ENCODE measurements at regions not wholly inside any gene's neighbourhood (a gene's known extent, or its start where the extent isn't known, plus 50 kb on each side); places are given as distances from the start of the nearest gene placed in this dataset.
"Not testable (repeated sequence)": the region's sequence is repeated elsewhere in the genome, so short reads cannot be mapped to it uniquely, and the experiment has no call there.

DNA sequence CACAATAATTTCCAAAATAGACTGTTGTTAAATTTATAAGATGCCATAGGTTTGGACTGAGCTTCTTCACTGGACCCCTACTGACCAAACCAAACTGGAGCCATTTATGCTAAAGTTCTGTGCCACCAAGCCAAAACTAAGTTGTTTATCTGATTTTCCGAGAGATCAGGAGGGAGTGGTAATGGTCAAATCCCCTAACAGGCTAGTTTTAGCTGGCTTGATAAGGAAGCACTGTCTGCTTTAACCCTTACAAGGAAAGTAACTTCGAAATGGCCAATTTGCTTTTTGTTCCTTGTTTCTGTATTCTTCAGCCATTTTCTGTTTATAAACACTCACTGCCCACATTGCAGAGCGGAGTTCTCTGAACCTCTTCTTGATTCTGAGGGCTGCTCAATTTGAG lies 246.8 kb upstream of the TUT7 start:
- no peak for DNase-seq

DNA sequence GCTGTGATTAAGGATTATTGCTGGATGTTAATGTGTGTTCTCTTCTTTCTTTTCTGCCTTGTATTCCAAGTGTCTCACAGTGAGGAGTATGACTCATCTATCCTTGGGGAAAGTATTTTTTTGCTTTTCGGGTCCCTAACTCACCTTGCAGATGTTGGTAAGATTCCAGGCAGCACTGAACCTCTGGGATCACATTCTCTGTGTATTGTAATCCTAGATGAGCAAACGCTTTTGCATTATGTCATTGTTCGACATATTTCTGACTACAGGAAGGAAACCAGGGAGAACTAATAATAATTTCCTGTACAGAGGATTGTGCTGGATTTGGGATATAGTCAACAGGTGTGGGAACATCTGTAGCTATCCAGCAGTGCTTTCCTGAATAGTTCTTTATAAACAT lies 246.1 kb upstream of the TUT7 start:
- no peak for DNase-seq

DNA sequence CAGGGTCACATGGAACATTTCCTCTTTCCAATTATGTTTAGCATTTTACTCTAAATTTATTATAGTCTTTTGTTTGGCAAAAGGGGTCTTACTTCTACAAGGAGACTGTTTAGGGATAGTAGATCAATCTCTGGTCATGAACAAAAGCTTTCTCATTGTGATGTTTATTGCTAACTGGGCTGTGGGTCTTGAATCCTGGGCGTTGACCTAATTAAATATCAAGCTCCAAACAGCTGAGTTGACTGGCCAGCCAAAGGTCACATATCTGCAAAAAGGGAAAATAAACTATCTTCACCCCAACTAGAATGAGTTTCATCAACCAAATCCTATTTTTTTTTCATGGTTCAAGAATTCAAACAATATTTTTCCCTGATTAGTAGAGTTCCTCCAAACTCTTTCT lies 245.4 kb upstream of the TUT7 start:
- no peak for DNase-seq

DNA sequence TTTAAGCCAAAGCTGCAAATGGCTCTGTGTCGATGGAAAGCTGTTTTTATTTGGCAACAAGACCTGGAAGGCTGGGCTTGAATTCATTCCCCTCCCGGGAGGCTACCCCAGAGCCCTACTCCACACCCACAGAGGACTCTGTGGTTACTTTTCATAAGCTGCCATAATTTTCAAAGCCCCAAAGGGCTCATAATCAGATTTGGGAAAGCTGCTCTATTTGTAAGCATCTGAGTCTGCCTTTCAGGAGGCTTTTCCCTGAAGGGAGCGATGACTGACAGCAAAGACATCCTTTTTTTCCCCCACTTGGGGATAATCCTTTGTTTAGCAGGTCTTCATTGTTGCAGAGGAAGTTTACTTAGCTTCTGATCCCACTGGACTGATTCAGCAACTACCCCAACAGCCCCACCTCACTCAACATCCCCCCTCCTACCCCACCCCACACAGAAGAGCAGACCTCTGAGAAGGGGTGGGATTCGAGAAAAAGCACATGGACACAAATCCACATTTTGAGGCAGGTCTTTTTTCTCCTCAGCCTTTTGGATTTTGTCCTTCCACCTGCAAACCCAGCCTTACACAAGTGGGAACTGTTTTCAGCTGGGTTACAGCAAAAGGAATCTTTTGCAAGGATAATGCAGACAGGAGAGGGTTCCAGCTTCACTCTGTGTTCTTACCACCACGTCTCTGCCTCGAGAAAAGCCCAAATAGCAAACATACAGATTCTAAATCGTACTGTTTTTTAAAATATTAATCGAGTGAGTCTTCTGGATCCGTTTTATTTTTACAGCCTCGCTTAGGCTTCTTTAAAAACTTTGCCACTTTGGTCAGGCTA lies 244.4 kb upstream of the TUT7 start:
- DNase-seq = peak; percentile 68

DNA sequence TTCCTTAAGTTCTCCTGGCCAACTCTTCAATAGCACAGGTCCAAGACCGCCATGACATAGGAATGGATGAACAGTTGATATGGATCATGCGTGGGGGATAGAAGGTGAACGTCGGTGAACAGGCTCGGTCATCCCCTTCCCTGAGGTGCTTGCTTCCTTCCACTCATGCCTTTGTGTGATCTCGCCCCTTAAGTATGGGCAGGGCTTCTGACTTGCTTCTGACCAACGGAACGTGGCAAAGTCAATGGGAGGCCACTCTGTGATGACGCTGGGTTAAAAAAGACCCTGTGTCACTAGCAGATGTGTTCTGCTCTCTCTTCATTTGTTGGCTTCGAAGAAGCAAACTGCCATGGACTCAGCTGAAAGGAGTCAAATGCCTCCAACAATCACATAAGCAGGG lies 240.5 kb upstream of the TUT7 start:
- DNase-seq = no peak

DNA sequence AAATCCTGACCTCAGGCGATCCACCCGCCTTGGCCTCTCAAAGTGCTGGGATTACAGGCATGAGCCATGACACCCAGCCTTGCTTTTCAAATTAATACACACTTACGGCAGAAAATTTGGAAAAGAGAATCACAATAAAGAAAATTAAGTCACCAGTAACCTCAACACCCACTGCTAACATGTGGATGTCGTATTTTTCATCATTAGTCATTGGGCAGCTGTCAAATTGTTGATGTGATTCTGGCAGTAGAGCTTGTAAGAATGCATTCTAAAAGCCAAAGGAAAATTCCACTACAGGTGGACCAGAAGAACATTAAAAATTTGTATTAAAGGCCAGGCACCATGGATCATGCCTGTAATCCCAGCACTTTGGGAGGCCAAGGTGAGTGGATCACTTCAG lies 237.3 kb upstream of the TUT7 start:
- no peak for DNase-seq

DNA sequence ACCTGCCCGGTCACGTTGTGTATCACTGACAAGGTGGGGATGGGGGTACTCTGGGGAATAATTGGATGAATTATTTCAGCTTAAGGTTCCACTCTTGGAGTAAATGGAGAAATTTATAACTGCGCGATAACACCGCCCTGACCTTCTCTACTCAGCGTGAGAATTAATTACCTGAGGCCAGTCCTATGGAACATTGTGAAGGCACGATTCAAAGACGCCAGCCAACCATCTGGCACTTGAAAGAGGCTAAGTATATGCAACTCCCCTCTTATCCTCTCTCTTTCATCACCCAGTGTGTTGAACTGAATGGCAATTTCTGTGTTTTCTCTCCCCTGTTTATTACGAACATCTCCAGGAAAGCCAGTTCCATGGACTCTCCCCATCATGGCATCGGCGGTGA lies 235.5 kb upstream of the TUT7 start:
- no peak for DNase-seq

DNA sequence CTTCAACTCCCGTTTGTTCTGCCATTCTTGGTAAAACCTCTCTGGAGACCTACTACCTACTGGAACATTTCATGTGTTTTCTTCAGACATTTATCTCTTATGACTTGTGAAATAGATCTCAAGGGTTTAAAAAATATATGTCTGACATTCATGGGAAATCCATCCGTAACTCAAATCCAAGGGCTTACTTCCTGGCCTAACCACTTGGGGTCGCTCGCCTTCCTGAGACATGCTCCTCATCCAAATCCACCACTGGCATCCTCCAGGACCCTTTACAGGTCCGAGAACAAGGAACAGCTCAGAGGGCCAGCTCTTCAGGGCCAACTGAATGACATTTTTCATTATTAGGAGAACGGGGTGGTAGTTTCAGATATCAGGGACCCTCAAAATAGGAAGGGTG lies 235.1 kb upstream of the TUT7 start:
- DNase-seq = no peak

DNA sequence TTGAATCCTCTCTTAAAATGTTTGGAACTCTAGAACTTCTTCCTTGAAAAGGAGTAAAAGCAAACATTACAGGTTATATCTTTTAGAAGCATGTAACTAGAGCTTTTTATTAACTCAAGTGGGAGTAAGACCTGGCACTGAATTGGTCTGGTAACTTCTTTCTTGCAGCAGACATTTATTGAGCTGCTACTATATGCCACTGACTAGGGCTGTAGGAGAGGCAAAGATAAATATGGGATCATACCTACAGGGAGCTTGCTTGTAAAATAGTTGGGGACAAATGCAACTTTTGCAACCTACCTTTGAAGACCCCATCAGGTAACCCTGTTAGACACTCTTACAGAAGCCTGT lies 231.9 kb upstream of the TUT7 start:
- DNase-seq = no peak

DNA sequence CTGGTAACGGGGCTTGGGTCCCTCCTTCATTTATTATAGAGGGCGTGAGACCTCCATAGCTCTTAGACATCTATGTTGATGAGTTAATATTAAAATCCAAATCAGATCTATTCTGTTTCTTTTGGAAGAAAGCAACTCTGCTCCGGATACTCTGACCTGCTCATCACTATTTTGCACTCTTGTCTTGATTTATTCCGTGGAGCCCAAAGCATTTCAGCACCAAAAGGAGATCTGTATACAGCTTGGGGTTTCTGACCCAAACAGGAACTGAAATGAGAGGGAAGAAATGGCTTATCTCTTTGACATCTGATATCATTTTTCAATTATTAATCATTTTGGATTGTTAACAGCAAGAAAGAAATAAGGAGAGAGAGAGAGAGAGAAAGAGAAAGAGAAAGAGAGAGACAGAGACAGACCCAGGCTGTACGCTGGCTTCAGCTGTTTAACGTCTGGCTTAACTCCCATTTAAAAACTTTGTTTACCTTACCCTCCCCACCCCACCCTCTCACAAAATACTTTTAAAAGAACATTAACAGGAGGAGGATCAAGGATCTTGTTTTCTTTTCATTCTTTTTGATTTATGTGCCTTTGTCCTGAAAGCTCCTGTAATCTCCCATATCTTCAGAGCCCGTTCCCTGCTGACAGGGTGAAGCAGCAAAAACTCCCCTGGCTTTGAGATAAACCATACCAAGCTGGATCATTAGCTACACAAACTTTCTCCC lies 231.4 kb upstream of the TUT7 start:
- DNase-seq = no peak

DNA sequence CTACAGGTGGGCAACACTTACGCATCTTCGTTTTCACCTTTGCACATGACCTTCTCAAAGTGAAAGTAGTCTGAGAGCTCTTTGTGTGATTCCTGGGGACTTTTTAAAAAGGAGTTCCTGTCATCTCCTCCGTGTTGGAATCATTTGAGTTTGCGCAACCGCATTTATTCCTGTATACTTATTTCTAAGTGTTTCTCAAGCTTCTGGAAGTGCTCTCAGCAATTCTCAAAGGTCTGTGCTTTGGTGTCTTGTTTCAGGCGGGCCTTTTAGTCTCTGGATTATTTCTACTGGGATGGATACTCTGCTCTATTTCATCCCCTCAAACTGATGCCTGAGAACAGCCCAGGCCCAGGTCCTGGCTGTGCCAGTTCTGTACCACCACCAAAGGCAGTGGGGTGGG lies 226.5 kb upstream of the TUT7 start:
- DNase-seq = no peak

DNA sequence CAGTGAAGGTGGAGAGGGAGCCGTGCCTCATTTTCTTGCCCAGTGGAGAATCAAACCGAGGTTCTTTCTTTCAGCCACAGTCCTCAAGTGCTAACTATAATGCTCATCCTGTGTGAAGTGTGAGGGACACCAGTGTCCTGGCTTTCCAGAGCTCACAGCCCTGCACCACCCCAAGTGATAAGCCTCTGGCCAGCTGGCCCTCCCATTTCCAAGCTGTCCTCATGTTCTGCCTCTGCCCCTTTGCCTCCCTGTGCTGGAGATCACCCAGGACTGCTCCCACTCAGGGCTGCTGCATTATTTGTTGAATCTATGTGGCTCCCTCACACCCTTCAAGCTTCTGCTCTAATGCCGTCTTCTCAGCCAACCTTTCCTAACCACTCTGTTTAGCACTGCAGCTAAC lies 224.5 kb upstream of the TUT7 start:
- no peak for DNase-seq

DNA sequence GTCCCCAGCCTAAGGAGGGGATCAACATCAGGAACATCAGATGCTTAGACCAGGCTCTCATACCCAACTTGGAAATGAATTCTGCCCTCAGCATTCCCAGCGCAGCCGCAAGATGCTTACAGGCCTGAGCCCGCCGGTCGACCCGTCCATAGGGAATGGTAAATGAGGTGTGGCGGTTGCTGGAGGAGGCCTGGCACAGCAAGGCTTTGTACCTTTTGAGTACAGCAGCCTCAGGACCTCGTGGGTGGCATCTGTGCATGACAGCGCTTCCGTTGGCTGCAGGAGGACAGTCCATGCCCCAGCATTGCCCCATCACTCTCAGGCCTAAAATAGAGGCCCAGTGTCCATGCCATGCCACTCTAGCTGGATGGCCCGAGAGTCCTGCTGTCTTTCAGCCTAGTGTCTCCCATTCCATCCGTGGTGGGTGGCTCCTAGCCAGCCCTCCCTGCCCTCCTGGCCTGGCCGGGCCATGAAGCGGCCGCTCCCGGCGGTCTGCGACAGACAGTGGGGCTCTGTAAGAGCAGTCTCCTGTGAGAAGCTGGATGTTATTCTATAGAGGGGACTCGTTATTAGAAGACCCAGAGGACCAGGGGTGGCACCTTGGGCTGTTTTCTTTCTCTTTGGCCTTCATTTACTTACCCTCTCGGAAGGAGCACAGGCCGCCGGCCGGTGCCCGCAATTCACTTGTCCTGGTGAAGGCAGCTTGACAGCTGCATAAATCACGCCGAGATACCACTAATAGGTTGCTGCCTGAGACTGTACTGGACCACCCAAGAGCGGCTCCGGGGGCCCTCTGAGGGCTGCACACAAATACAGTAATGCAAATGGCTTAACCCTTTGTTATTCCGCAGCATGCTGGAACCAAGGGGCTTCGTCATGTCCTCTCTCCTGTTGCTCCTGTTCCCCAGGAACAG lies 223.5 kb upstream of the TUT7 start:
- no peak for DNase-seq

DNA sequence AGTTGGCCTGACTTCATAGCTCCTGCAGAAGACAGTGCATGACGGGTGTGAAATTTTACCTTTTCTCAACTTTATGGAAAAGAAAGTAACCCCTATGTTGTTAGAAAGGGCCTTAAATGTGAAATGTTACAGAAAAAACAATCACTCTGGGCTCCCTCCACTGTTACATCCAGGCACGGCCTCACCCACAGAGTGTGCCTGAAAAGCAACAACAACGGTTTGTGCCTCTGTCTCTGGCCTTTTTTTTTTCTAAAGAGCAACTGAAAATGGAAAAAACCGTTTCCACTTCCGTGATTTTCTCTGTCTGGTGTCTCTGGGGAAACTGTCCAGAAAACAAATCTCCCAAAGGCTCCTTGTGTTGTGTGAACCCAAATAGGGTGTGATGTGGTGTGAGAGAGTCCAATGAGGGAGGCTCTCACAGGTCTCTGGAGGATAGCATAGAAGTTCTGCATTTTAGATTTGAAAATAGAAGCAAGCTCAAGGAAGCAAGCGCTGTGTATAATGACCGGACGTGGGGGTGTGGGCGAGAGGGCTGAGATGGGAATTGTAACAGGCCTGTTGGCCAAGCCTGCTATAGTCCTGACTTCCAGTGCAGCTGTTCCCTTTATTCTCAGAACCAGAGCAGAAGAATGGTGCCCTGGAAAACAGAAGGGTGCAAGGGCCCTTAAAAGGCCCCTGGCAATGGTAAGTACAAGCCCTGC lies 221.8 kb upstream of the TUT7 start:
- DNase-seq = peak; percentile 72

DNA sequence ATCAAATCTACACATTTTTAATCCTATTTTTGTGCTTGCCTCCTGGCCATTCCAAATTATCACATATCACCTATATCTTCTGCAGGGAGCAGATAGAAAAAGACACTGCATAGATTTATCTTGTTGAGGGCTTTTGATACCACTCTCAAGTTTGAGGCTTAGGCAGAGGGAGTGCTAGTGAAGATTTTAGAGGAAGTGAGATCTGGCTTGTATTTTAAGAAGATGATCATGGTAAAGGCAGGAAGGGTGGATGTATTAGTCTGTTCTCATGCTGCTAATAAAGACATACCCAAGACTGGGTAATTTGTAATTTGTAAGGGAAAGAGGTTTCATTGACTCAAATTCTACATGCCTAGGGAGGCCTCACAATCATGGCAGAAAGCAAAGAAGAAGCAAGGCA lies 220.9 kb upstream of the TUT7 start:
- no peak for DNase-seq

DNA sequence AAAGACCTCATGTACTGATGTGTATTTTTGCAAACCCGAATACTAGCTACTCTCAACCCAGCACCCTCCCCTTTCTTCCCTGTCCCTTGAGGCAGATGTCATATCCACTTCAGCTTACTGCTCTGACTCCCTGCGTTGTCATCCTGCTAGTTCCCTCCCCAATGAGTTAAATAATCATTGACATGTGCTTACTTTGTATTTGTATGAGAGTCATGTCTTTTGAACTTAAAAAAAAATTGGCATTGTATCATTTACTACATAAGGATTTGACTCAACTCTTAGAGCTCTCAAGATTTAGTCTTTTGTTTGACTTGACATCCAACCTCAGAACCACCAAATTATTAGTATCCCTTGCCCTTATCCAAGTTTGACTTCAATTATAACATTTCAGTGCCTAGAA lies 219.7 kb upstream of the TUT7 start:
- no peak for DNase-seq

DNA sequence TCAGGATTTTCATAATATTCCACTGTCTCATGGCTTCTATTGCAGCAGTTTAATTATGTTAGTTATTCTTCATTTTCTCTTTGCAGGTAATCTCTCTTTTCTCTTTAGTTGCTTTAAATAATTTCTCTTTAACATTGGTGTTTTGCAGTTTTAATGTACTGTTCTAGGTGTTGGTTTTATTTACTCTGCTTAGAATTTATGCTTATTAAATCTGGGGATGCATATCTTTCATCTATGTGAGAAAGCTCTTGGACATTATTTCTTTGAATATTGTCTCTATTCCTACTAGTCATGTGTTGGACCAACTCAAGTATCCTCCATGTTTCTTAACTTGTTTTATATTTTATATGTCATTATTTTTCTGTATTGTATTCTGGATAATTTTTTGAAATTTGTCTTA lies 218.7 kb upstream of the TUT7 start:
- DNase-seq = no peak

DNA sequence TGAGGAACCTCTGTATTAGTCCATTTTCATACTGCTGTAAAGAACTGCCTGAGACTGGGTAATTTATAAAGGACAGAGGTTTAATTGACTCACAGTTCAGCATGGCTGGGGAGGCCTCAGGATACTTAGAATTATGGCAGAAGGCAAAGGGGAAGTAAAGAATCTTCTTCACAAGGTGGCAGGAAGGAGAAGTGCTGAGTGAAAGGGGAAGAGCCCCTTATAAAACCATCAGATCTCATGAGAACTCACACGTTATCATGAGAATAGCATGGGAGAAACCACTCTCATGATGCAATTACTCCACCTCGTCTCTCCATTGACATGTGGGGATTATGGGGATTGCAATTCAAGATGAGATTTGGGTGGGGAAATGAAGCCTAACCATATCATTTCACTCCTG lies 211.4 kb upstream of the TUT7 start:
- not testable (repeated sequence) for DNase-seq

DNA sequence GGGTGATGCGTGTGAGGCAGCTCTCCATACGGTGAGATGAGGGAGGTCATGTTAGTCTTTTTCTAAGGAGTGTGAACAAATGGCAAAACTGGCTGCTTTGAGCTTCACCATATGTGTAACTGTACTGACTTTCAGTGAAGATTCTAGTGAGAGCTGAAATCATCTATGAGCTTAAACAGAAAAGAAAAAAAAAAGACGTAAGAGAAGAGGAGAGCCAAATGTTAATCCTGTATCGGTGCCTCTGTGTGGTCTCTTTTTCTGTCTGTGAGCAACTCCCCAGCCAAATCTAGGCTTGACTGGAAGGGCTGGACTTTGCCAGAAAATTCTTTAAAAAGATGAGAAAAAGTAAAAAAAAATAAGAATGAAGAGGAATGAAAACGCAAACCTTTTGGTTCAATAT lies 209.7 kb upstream of the TUT7 start:
- no peak for DNase-seq

DNA sequence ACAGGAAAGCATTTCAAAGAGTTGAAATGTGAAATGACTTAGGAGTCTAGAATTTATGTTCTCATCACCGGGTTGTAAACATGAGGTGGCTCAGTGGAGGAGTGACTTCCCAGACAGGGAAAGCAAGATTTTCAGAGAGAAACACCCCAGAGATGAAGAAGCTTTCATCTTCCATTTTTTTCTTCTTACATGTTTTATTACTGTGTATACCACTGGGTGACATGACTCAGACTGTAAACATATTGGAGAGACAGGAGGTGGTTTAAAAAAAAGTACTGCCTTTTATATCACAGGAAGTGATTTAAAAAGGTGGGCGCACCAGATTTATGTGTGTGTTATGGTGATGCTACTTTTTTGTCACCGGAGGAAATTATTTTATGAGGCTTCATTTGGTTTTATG lies 209.1 kb upstream of the TUT7 start:
- DNase-seq = no peak

DNA sequence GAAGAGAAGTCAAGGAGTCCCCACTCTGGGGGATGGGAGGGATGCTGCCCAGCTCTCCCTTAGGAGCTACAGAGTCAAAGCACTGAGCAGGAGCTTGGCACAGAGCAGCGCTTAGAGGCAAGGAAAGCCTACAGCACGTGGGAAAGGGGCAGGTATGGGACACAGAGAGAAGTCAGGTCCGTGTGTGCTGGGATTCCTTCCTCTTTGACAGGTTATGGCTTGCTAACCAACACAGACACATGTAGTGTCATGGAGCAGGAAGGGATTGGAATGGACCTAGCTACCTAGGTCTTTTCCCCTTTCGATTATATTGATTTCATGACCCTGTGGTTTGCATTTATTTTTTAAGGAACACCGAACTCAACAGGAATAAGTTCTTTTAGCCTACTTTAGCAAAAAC lies 208.5 kb upstream of the TUT7 start:
- no peak for DNase-seq

DNA sequence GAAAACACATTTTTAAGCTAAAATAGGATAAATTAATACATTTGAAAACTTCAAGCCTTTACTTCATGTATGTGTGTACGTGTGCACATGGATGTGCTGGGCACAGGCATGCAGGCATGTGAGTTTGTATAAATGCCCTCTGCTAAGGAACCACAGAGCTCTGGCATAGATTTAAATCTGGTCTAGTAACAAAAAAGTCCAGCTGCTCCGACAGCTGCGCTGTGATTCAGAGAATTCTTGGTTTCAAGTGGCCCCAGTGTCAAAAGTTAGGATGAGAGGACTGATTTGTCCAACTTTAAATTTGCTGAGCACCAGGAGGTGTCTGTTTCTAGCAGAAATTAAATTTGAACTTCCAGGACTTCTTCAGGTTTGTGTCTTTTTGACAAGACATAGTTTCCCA lies 203.7 kb upstream of the TUT7 start:
- no peak for DNase-seq
